Stimulated activated CD8-positive, alpha-beta memory T cell treated with anti-CD3 and anti-CD28 coated beads, Interleukin-12 subunit alpha, Interleukin-12 subunit beta, amount 100 ng/mL, for 4 hours (primary cell): ENCODE measurements at regions not wholly inside any gene's neighbourhood (a gene's known extent, or its start where the extent isn't known, plus 50 kb on each side); places are given as distances from the start of the nearest gene placed in this dataset.

Source experiments
- DNase-seq: peaks from one replicate; pipeline ENCODE4 v3.0.0-alpha.2; 2020; ENCODE audit warnings: low read depth

DNA sequence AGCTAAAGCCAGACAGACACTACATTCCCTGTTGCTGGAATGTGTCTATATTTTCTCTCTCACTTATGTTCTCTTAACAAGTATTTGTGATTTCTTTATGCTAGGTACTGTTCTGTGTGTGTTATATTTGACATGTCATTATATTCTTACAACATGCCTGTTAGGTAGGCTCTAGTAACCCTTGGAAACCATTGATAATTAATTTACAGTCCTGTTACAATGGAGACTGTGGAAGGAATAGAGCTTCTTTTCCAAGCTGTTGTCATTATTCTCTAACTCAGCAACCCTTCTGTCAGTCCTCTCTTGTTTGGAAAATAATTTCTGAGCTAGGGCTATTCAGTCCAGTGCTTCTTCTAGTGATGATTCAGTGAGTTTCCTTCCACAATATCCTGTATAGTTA lies 419.1 kb upstream of the BOD1L1 start:
- no peak for DNase-seq

DNA sequence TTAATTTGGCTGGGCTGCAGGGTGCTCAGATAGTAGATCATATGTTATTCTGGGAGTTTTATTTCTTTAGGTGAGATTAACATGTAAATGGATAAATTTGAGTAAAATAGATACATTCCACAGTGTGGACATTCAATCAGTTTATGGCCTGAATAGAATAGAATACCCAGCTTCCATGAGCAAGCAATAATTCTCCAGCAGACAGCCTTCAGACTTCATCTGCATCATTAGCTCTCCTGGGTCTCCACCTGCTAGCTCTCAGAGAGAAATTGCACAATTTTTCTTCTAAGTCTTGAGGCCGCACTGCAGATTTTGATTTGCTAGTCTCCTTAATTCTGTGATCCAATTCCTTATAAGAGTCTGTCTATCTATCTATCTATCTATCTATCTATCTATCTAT lies 420.3 kb upstream of the BOD1L1 start:
- no peak for DNase-seq

DNA sequence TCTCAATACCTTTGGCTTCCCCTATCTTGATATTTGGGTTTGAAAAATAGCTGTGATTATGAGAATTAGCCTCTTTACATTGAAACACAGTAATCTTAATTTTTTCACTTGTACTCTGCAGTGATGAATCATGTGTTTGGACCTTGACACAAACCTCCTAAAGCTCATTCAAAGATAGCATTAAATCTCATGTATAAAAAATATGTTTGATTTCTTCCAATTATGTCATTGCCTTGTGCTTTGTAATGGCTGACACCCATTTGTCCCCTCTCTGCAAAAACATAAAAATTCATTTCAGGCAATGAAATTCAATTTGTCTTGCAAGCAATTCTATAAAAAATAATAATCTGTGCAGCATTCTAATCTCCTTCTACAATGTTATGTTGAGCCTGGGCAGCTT lies 422.4 kb upstream of the BOD1L1 start:
- no peak for DNase-seq

DNA sequence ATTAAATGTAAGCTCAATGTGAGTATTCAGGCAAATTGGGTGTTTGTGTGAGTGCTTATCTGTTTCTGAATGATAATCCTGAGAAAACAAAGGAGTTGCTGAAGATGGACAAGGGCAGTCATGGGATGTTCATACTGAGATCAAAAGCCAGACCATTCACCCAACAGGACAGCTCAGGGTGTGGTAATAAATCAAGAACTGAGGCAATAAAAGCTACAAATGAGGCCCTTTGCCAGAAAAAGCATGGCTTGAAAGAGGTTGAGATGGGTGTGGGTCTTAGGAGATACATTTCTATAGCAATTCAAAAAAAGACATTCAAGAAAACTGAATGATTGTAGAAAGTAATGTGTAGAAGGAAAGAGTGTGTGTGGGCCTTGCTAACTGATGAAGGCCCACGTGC lies 425.8 kb upstream of the BOD1L1 start:
- no peak for DNase-seq

DNA sequence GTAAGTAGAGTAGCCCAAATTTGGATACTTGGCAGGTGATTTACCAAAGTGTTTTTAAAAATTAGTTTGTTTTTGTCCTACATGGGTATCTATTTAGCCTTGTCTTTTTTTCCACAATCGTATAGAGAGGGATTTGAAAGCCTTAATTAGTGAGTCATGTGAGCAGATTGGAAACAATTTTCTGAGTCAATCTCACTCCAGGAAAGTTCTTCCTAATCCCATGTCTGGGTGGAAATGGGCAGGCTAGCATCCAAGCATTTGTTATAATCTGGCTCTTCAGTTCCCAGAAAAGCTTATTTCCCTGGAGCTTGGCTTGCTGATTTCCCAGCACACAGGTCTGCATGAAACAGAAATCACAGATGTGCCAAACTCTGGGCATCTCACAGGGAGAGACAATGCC lies 426.9 kb upstream of the BOD1L1 start:
- no peak for DNase-seq

DNA sequence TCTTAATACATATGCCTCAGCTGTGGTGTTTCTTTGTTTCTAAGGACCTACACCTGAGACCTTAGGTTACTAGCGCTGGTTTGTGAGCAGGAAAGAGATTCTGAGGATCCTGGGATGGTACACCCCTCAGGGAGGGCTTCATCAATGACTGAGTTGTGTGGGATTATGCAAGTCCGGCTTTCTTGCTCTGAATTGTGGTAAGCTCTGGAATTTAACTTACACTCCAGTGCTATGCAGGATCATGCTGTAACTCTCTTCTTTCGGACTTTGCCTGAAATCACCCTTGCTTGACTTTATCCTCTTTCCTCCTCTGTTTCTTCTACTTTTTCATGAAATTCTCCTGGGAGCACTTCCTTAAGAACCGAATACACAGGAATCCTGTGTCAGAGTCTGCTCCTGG lies 431.5 kb upstream of the BOD1L1 start:
- no peak for DNase-seq

DNA sequence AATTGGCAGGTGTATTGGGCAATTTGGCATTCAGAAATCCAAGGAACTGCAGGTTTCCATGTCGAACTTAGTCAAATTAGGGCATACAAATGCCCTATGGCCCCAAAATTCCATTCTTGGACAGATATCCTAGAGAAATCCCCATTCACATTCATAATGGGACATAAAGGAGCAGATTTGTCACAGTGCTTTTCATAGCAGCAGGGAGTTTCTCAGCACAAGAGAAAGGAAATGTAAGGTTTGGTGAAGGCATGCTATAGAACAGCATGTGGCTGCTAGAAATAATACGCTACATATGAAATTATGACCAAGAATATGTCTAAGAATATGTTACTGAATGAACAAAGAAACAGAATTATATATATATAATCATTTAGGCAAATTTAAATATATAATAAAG lies 437.5 kb upstream of the BOD1L1 start:
- no peak for DNase-seq

DNA sequence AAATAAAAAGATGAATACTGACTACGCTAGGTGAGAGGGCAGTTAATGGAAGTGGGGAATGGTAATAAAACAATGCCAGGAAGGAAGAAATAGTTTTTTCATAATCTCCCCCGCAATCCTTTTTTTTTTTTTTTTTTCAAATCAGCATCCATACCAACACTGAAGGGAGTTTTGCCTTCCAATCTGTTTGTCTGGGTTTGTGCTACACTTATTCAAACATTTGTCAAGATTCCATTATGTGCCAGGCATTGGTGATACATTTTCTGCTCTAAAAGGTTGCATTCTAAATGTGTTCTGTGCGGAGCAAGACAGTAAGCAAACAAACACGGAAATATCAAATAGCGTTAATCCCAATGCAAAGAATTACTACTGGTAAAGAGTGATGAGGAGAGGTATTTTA lies 437.9 kb upstream of the BOD1L1 start:
- DNase-seq: no peak

DNA sequence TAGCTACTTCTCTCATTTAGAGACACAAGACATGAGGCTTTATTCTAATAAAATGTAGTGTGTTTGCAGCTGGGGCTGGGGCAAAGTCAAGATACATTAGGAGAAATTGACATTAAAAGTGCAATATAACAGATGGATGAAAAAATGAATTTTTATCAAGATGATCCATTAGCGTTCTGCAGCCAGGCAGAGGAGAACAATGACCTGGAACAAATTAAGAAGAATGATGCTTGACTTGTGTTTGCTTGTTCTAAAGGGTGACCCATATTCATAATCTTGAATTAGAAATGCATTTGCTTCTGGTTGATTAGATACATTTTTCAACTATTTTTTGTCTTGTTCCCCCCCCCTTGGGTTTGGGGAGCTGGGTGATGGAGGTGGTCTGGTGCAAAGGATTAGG lies 439.5 kb upstream of the BOD1L1 start:
- no peak for DNase-seq

DNA sequence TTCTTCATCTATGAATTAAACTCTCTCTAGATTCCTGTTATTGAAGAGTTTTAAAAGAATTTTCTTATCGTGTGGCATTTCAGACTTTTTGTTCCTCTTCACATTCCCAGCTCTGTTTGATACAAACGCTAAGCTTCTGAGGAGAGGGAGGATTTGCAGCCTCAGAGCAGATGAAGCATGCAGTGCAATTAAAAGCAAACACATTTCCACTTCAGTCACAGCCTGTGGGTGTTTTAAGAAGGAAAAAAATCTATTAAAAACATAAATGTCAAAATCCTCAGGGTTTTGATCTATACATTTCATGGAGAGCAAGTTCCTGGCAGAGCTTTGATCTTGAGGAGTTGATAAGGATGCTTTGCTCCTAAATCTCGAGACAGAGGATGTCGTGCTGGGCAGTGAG lies 442.4 kb upstream of the BOD1L1 start:
- no peak for DNase-seq

DNA sequence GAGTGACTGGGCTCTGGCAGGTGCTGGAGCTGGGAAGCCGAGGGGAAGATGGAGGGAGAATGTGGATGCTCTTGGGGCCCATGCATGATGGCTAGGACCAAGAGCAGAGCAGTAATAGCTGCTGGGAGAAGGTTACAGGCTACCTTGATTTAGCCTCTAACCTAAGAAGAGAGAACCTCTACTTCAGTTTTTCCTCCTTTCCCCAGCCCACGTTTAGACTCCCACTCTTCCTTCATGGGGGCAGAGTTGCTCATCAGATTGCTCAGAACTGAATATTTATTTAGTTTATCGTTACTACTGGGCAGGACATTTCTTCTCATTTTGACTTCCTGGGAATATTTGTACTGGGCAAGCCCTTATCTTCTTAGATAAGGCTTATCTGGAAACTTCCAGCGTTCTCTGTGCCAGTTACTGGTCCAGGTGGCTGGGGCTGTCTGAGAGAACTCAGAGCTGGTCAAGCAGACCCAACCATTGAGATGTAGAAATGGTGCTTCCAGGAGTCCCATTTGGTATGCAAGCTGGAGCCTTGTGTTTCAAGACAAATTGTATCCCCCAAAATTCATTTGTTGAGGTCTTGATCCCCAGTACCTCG lies 442.9 kb upstream of the BOD1L1 start:
- no peak for DNase-seq

DNA sequence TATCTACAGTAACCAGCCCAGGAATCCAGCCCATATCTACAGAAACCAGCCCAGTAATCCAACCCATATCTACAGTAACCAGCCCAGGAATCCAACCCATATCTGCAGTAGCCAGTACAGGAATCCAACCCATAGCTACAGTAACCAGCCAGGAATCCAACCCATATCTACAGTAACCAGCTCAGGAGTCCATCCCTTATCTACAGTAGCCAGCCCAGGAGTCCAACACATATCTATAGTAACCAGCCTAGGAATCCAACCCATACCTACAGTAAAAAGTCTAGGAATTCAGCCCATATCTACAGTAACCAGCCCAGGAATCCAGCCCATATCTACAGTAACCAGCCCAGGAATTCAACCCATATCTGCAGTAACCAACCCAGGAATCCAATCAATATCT lies 445.0 kb upstream of the BOD1L1 start:
- no peak for DNase-seq

DNA sequence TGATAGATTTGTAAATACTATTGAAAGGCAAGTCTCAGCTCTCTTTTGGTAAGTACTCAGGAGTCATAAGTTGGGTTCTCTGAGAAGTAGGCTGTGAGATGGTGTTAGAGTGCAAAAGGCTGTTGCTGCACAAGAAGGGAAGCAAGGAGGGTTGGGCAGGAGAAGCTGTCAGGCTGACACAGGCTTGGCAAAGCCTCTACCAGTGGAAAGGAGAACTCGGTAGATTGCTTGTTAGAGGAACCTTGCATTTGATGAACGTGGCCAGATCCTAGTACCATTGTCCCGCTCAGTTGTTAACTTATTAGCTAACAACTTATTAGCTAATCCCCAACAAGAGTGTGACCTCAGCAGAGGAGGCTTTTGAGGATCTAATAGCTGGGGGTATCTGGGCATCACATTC lies 449.3 kb upstream of the BOD1L1 start:
- no peak for DNase-seq

DNA sequence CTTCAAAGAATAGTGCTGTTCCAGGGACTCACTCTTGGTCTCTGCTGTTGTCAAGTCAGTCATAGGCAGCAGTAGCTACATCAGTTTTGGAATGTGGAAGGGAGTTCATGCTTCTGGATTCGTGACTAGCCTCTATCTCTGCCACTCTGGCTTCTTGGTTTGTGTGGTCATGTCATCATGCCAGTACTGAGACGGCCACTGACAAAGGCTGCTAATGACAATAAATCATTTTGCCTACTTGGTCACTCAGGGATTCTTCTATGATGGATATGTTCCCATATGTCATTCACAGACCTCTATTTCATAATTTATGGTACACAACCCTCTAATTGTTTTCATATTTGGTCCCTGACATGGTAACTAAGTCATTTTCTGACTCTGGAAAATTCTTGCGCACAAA lies 450.8 kb upstream of the BOD1L1 start:
- DNase-seq: no peak

DNA sequence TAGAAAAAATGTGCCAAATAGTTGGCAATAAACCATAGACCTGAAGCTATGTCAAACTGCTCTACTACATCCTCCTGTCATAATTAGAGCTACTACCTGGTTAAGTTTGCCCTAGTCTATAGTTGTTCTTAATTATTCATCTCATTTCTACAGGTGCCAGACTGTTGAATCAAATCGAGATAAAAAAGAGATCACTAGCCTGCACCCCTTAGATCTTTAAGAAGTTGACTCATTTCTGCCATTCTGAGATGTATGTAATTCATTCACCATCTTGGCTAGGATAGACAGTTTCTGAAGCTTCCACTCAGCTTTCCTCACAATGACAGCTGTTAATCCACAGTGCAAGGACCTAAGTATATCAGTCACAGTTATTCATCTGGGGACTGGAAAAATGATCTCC lies 452.1 kb upstream of the BOD1L1 start:
- no peak for DNase-seq

DNA sequence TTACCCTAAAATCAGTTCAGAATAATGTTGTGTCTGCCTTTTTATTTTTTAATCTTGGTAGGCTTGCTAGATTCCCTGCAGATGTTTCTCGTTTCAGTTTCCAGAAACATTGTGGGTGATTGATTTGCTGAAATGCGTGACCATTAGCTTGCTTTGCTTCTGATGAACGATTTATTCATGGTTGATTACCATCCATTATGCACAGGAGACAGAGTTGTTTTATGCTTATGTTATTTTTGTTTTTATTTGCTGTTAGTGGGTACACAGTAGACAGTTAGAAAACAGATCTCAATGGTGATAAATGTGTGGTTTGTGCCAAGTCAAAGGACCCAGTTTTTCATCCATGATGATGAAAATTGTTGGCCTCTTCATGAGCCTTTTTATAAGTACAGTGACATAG lies 455.6 kb upstream of the BOD1L1 start:
- no peak for DNase-seq

DNA sequence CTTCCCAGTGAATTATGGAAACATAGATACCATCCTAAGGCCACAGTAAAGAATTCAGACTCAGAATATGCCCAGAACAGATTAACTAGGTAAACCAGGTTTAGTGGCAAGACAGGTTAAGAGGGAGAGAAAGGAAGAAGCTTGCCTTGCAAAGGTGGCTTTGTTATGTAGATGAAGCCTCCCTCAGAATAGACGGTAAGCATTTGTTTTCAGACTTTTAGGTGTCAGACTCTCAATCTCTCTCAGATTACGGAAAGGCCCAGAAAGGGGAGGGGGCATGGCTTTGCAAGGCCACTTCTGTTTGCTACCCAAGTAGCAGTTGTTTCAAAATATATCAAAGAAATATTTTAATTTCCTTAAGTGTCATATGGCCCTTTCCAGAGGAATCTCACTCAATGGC lies 457.1 kb upstream of the BOD1L1 start:
- no peak for DNase-seq

DNA sequence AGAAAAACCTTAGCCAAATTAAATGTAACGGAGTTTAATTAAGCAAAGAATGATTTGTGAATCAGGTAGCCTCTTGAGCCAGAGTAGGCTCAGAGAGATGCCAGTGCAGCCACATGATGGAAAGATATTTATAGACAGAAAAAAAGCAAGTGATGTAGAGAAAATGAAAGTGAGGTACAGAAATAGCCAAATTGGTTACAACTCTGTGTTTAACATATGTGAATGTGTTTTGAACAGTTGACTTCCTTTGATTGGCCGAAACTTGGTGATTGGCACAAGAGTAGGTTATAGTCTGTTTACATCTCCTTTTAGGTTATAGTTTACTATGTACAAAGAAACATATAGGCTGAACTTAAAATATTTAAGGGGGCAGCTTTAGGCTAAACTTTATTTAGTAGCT lies 459.9 kb upstream of the BOD1L1 start:
- DNase-seq: no peak

DNA sequence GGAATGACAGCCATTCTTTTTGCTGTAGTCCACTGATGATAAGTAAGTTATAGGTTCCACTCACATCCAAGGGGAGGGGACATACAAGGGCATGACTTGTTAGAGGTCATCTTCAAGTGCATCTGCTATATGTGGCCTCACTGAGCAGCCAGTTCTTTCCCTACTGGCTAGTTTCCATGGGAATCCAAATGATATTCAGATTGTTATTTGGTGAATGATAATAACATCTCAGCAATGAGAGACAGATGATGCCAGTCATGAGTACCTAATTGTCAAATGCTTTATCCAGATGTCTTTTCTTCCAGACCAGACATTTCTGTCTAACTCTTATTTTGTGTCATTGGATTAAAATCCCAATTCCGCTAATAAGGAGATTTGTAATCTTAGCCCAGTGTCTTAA lies 460.4 kb upstream of the BOD1L1 start:
- DNase-seq: no peak

DNA sequence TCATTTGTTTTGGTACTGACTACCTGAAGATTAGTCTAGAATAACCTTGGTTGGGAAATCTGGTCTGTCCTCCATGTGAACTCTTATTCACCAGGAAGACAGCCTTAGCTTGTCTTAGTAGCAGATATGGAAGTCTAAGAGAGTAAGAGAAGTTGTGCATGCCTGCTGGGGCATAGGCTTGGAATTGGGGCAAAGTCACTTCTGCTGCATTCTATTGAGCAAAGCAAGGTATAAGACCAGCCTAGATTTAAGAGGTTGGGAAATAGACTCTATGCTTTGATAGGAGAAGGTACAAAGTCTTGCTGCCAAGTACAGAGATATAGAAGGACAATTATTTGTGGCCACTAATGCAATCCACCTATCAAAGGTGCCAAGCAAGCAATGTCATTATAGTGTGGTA lies 464.0 kb upstream of the BOD1L1 start:
- DNase-seq: no peak

DNA sequence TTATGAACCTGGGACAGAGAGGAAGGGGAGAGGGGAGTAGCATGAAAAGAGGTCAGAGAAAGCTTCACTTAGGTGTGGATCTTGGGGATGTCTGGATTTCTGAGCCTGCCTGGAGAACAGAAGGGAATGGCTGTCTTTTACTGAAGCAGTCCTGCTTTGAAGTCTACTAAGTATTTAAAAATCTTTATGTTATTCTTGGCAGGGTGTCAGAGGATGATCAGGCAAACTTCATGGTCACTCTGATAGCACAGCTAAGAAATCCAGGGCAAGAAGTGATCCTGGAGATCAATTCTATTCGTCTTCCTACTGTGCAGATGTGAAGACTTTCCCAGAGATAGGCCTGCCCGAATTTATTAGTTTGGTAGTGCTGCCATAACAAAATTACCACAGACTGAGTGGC lies 464.4 kb upstream of the BOD1L1 start:
- DNase-seq: no peak

DNA sequence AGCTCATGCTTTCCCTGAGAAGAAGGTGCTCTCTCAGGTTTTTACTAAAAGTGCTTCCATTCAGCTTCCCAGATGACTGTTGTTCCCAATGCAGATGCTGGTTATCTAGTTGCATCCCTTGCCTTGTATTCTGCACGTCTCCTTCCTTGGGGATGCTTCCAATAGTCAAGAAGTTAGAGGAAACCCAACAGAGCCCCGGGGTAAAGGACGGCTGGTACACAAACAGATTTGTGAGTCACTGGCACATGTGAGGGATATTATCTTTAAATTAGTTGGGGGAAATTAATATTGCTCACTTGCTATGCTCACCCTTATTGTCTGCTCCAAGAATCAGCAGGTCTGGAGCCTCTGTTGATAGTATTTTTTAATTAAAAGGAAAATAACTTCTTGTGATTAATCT lies 465.2 kb upstream of the BOD1L1 start:
- DNase-seq: no peak

DNA sequence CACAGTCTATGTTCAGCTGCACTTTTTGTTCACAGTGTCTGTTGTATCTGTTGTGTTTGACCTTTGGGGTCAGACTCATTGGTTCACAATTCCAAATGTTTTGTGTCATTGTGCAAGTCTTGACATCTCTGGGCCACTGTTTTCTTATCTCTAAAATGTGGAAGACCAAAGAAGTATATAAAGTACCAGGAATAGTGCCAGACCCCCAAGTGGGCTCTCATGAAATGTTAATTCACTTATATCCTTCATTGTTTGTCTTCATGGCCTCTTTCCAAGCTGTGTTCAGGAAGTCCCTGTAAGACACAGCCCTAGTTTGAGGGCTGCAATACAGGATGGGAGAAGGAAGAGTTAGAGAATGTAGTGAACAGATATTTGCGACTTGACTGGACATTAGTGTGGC lies 468.3 kb upstream of the BOD1L1 start:
- DNase-seq: no peak

DNA sequence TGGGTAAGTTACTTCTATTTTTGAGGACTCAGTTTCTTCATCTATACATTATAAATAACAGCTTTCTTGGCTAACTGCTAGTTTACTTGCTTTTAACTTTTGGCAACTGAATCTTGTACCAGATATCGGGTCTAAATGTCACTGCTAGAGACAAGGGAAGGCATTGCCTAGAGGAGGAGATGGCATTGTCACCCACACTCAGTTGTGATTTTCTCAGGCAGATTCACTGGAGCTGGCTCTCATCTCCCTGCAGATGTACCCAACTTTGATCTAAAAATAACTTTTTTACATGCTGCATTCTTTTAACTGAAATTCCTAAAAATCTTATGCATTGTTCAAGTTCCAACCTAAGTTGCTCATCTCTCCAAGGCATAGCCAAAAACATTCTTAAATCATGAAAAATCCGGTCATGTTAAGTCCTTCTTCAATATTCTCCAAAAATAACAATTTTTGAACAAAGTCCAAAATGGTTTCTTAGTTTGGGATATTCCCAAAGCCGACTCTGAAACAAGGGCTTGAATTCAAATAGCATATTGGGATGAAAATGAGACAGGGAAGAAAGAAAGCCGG lies 469.0 kb upstream of the BOD1L1 start:
- DNase-seq: no peak

DNA sequence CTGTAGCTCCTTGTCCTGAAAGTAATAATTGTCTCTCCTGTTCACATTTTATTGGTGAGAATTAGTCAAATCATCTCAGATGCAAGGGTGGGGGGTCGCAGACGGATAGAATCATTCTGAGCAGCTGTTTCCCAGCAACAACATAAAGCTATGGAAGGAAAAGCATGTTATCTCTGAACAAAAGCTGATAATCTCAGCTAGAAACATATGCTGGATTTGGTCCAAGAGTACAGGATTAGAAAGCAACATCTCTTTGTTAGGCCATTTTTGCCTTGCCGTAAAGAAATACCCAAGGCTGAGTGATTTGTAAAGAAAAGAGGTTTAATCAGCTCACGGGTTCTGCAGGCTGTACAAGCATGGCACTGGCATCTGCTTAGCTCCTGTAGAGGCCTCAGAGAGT lies 472.8 kb upstream of the BOD1L1 start:
- no peak for DNase-seq
